ENCODE measurements at regions not wholly inside any gene's neighbourhood (a gene's known extent, or its start where the extent isn't known, plus 50 kb on each side); places are given as distances from the start of the nearest gene placed in this dataset.

DNA sequence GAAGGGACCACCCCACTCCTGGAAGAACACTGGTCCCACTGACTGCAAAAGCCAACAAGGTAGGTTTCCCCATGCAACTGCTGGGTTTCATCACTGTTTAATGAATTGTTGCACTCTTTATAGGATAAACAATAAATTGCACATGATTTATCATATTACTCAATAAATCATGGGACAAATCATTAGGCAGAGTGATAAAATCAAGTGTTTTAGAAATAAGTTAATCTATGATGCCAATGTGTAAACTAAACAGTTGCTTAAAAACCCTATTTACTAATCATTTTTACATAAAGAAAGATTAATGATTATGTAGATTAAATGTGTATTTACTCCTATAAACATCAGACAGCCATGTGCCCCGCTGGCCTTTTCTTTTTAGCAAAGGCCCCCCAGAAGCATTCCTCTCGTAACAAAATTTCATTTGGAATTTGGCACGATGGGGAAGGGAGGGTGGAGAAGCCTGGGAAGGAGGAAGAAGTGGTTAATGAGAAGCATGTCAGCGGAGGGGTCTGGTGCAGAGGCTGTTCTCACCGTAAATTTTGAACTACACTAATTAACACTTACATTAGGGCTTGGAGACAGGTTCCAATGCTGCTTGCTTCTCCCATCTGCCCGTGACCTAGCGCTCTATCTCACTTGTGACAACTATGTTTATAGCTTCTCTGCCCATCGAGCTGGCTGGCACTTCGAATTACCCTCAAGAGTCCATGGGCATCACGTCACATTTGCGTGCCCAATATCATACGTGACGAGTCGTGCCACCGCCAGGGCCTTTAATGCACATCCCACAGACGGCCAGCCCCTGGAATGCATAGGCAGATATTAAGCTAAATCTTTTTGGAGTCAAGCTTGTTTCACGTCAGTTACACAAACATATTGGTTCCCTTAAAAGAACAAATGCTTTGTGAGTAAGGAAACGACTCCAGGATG is 357.7 kb upstream of the TSHZ3 start:
- Histone ChIP-seq H3K4me1 (ENCODE audit: control insufficient read depth, insufficient read depth, low read length) (no peaks in the 10 kb centered on the region), H3K36me3 (ENCODE audit: control insufficient read depth, insufficient read depth, low read length) (no peaks in the 10 kb centered on the region), H3K9ac (ENCODE audit: low read length) (no peak overlapping the region), H3K27ac (ENCODE audit: low read depth, low read length) (no peak overlapping the region), H3K4me3 (ENCODE audit: low read length) (no peak overlapping the region), H3K27me3 (ENCODE audit: control insufficient read depth, insufficient read depth, low read length) (no peaks in the 10 kb centered on the region)

DNA sequence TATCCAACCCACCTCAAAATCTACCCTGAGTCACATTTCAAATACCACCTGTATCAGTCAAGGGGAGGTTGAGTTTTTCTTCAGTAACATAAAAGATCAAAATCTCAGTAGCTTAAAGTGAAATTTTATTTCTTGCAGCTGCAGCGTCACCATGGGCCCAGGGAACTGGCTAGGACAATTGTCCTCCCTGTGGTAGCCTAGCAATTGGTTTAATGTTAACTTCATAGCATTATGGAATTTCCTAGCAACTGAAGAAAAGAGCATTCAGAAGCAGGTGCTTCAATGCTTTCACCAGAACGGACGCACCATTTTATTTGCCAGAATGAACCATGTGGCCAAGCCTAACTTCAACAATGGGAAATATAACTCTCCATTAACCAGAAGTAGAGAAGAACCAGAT is 359.3 kb upstream of the TSHZ3 start:
- Histone ChIP-seq H3K27me3 (ENCODE audit: control insufficient read depth, insufficient read depth, low read length) (no peaks in the 10 kb centered on the region), H3K4me3 (ENCODE audit: low read length) (no peak overlapping the region), H3K36me3 (ENCODE audit: control insufficient read depth, insufficient read depth, low read length) (no peaks in the 10 kb centered on the region), H3K4me1 (ENCODE audit: control insufficient read depth, insufficient read depth, low read length) (no peaks in the 10 kb centered on the region), H3K9ac (ENCODE audit: low read length) (no peak overlapping the region), H3K27ac (ENCODE audit: low read depth, low read length) (no peak overlapping the region)

DNA sequence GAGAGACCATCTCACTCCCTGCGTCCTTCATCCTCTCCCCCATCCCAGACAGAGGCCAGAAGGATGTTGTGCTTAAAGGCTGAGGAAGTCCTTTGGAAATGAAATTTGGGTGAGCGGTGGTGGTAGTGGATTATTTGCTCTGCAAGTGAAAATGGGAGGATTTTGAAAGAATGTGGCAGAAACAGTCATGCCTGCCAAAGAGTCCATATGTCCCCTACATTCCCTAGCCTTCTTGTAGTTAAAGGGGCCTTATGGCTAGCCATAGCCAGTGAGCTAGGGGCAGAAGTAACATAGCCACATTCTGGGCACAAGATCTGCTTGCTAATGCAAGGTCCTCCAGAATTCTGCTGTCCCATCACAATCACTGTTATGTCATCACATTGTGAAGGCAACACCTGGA is 360.2 kb upstream of the TSHZ3 start:
- Histone ChIP-seq H3K4me3 (ENCODE audit: low read length) (no peak overlapping the region), H3K9ac (ENCODE audit: low read length) (no peak overlapping the region), H3K36me3 (ENCODE audit: control insufficient read depth, insufficient read depth, low read length) (no peaks in the 10 kb centered on the region), H3K4me1 (ENCODE audit: control insufficient read depth, insufficient read depth, low read length) (no peaks in the 10 kb centered on the region), H3K27me3 (ENCODE audit: control insufficient read depth, insufficient read depth, low read length) (no peaks in the 10 kb centered on the region), H3K27ac (ENCODE audit: low read depth, low read length) (no peak overlapping the region)

DNA sequence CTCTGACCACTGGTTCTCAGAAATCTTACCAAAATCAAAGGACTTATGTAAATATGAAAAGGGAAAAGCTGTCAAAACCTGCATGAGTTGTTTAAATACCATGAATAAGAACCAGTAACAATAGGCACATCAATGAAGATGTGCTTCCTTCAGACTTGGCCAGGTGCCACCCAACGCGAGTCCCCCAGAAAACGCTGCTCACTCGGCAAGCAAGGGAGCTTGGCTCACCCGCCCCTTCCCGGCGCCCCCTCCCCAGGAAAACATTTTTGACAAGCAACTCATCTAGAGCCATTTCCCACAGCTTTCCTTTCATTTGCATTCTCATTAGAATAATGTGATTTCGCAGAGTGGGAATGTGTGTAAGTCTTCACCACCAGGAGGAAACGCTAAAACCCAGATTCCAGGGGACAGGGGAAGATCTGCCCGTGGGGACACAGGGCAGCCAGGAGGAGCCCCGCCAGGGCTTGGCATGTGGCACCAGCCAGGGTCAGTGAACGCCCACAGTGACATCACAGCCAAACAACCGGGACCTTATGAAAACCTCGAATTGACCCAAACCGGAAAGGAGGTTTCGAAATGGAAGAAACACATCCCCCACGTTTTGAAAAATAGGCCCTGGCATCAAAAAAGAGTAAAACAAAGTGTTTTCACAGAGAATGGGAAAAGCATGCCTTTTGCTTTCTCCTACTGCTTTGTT is 366.2 kb upstream of the TSHZ3 start:
- no peak overlapping the region for H3K4me3 ChIP-seq (ENCODE audit: low read length)
- no peaks in the 10 kb centered on the region for H3K27me3 ChIP-seq (ENCODE audit: control insufficient read depth, insufficient read depth, low read length)
- H3K27ac ChIP-seq (ENCODE audit: low read depth, low read length) = no peak overlapping the region
- peaks cover 2% of the 10 kb centered on the region for H3K4me1 ChIP-seq (ENCODE audit: control insufficient read depth, insufficient read depth, low read length)
- H3K9ac ChIP-seq (ENCODE audit: low read length) = no peak overlapping the region
- no peaks in the 10 kb centered on the region for H3K36me3 ChIP-seq (ENCODE audit: control insufficient read depth, insufficient read depth, low read length)

DNA sequence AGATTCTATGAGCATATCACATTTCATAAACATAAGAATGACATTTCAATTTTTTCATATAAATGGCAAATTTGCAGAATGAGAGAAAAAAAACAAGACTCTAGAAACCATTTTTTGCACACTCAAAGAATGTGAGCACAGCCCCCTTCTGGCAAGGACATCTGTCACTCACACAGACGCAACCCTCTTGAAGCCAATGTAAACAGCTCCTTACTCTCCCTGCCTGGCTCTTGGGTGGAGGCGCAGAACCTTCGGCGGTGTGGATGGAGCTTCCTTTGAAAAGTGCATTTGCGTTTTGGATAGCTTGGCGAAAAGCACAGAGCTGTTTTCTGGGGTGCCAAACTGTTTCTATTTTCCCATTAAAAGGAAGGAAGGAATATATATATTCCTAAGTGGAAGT is 367.6 kb upstream of the TSHZ3 start:
- Histone ChIP-seq H3K27ac (ENCODE audit: low read depth, low read length) (no peak overlapping the region), H3K27me3 (ENCODE audit: control insufficient read depth, insufficient read depth, low read length) (no peaks in the 10 kb centered on the region), H3K4me3 (ENCODE audit: low read length) (no peak overlapping the region), H3K36me3 (ENCODE audit: control insufficient read depth, insufficient read depth, low read length) (no peaks in the 10 kb centered on the region), H3K4me1 (ENCODE audit: control insufficient read depth, insufficient read depth, low read length) (peaks cover 2% of the 10 kb centered on the region), H3K9ac (ENCODE audit: low read length) (no peak overlapping the region)

DNA sequence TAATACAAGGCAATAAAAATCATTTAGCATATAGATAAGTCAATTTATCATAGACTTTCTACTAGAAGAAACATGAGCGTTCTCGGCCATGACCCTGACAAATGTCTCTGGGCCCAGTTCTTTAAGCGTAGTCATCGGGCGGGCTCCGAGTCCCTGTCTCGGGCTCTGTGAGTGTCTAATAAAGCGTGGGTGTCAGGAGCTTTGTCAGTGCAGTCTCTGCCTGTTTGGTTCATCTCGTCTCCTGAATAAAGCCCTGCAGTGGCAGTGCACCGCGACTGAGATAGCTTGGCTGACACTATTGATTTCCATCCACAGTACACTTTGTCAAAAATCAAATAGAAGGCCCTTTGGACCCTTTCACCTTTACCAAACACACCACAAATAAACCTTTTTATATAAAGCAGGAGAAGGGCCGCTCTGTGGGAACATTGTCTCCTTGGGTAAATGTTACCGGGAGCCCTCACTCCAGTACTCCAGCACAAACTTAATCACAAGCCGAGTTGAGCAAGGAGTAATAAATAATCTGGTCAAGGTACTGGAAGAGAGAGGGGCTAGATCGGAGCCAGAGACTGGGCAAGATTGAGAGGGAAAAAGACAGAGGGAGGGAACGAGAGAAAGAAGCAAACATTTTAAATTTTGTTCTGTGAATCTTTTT is 368.2 kb upstream of the TSHZ3 start:
- no peak overlapping the region for H3K27ac ChIP-seq (ENCODE audit: low read depth, low read length)
- H3K36me3 ChIP-seq (ENCODE audit: control insufficient read depth, insufficient read depth, low read length) = no peaks in the 10 kb centered on the region
- no peak overlapping the region for H3K4me3 ChIP-seq (ENCODE audit: low read length)
- H3K9ac ChIP-seq (ENCODE audit: low read length) = no peak overlapping the region
- peaks cover 2% of the 10 kb centered on the region for H3K4me1 ChIP-seq (ENCODE audit: control insufficient read depth, insufficient read depth, low read length)
- H3K27me3 ChIP-seq (ENCODE audit: control insufficient read depth, insufficient read depth, low read length) = no peaks in the 10 kb centered on the region

DNA sequence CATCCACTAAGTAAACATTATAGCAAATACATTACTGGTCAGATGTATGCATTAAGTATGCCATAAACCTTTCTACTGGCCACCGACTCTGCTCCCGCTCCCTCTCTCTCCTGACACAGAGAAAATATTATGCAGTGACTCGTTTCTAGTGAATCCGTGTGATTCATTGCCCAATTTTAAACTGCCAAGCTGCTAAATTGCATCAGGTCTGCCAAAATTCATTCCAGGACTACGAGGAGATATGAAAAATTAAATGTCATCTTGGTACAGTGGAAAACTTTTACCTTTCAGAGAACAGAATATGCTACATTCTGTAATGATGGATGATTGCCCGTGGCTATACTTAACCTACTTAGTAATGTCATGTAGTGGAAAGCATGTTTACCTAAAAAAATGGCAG is 368.8 kb upstream of the TSHZ3 start:
- no peaks in the 10 kb centered on the region for H3K36me3 ChIP-seq (ENCODE audit: control insufficient read depth, insufficient read depth, low read length)
- peak overlapping the region; percentile 23 for H3K27ac ChIP-seq (ENCODE audit: low read depth, low read length)
- no peaks in the 10 kb centered on the region for H3K27me3 ChIP-seq (ENCODE audit: control insufficient read depth, insufficient read depth, low read length)
- H3K4me1 ChIP-seq (ENCODE audit: control insufficient read depth, insufficient read depth, low read length) = peaks cover 2% of the 10 kb centered on the region
- H3K9ac ChIP-seq (ENCODE audit: low read length) = no peak overlapping the region
- no peak overlapping the region for H3K4me3 ChIP-seq (ENCODE audit: low read length)

DNA sequence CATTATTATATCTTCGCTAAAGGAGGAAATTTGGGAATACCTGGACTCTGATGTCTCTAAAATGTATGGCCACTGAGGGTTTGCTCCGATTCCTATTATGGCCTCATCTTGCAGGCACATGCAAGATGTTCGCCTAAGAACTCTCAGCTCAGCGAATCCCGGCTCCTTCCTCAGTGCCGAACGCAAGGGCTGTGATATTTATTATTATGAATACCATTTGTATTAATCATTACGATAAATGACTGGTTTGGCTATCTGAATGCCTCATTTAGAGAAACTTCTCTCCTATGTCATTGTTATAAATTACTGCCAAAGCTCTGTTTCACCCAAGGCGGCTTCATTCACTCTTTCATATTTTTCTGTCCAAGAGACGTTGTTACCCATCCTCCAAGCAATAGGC is 369.7 kb upstream of the TSHZ3 start:
- H3K9ac ChIP-seq (ENCODE audit: low read length) = no peak overlapping the region
- H3K4me3 ChIP-seq (ENCODE audit: low read length) = no peak overlapping the region
- peak overlapping the region; percentile 23 for H3K27ac ChIP-seq (ENCODE audit: low read depth, low read length)

DNA sequence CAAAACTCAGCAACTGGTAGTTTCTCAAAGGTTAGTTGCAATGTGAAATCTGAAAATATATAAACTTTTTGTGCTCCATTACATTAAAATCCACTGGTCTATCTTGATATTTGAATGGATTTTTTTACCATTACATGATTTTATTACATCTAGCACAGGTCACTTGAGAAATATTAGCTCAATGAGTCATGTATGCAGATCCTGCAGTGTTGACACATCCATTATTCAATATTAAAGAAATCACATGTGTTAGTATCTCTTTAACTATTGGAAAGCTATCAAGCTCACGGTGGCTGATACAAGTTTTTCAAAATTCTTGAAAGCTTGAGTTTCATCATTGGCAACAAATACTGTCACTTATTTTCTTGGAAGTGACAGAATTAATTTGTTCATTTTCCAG is 373.9 kb upstream of the TSHZ3 start:
- H3K36me3 ChIP-seq (ENCODE audit: control insufficient read depth, insufficient read depth, low read length) = no peaks in the 10 kb centered on the region
- H3K9ac ChIP-seq (ENCODE audit: low read length) = no peak overlapping the region
- H3K4me1 ChIP-seq (ENCODE audit: control insufficient read depth, insufficient read depth, low read length) = no peaks in the 10 kb centered on the region
- no peak overlapping the region for H3K27ac ChIP-seq (ENCODE audit: low read depth, low read length)
- no peaks in the 10 kb centered on the region for H3K27me3 ChIP-seq (ENCODE audit: control insufficient read depth, insufficient read depth, low read length)
- no peak overlapping the region for H3K4me3 ChIP-seq (ENCODE audit: low read length)

More for the DNA sequence above, 369.7 kb upstream of the TSHZ3 start:
- H3K4me1 ChIP-seq (ENCODE audit: control insufficient read depth, insufficient read depth, low read length) = peaks cover 2% of the 10 kb centered on the region
- H3K36me3 ChIP-seq (ENCODE audit: control insufficient read depth, insufficient read depth, low read length) = no peaks in the 10 kb centered on the region
- no peaks in the 10 kb centered on the region for H3K27me3 ChIP-seq (ENCODE audit: control insufficient read depth, insufficient read depth, low read length)

DNA sequence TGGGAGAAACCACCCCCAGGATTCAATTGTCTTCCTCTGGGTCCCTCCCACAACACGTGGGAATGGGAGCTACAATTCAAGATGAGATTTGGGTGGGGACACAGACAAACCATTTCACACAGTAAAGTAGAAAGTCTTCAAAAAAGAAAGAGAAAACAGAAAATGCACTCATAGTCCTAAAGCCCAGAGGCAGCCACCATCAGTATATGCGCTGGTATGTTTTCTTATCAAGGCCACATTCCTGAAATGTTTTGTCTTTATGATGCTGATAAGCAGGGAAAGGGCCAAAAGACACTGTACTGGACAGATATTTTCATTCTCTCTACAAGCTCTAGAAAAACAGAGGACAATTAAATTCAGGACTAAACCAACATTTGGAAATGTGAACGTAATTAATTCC is 375.8 kb upstream of the TSHZ3 start:
- Histone ChIP-seq H3K27ac (ENCODE audit: low read depth, low read length) (no peak overlapping the region), H3K4me3 (ENCODE audit: low read length) (no peak overlapping the region), H3K4me1 (ENCODE audit: control insufficient read depth, insufficient read depth, low read length) (no peaks in the 10 kb centered on the region), H3K27me3 (ENCODE audit: control insufficient read depth, insufficient read depth, low read length) (no peaks in the 10 kb centered on the region), H3K36me3 (ENCODE audit: control insufficient read depth, insufficient read depth, low read length) (no peaks in the 10 kb centered on the region), H3K9ac (ENCODE audit: low read length) (no peak overlapping the region)

DNA sequence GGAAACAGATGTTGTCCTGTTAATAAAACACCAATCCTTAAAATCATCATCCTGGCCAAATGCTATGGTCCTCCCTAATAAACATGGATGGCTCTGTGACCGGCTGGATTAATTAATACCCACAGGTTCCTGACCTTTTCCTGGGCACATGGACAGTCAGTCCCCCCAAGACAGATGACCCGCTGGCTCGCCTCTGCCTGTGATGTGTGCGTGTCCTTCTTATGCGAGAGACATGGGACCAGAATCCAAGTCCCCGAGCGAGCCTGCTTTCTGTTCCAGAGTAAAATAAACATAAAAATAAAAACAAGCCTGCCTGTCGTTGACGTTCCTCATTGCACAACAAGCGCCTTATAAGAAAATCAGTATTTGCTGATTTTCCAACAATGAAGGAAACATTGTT is 378.3 kb upstream of the TSHZ3 start:
- Histone ChIP-seq H3K9ac (ENCODE audit: low read length) (no peak overlapping the region), H3K4me1 (ENCODE audit: control insufficient read depth, insufficient read depth, low read length) (no peaks in the 10 kb centered on the region), H3K4me3 (ENCODE audit: low read length) (no peak overlapping the region)

DNA sequence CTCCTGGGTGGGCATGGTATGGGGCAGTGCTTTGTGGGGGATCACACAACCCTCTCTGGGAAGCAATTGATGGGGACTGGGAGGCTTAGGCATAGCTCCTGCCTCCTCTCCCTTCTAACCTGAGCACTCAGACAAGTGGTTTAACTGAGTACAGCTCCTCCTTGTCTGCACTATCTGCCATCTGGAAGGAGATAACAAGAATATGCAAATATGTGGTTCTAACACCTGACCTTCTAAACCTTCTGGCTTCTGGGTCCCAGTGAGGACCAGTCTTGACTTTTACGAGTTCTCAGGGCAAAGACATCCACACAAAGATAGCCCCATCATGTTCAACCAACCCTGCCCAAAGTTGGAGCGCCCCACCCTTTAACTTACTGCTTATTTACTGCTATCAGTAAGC is 381.0 kb upstream of the TSHZ3 start:
- no peaks in the 10 kb centered on the region for H3K36me3 ChIP-seq (ENCODE audit: control insufficient read depth, insufficient read depth, low read length)
- H3K27ac ChIP-seq (ENCODE audit: low read depth, low read length) = no peak overlapping the region
- no peaks in the 10 kb centered on the region for H3K4me1 ChIP-seq (ENCODE audit: control insufficient read depth, insufficient read depth, low read length)
- no peak overlapping the region for H3K9ac ChIP-seq (ENCODE audit: low read length)
- H3K4me3 ChIP-seq (ENCODE audit: low read length) = no peak overlapping the region
- no peaks in the 10 kb centered on the region for H3K27me3 ChIP-seq (ENCODE audit: control insufficient read depth, insufficient read depth, low read length)

More for the DNA sequence above, 378.3 kb upstream of the TSHZ3 start:
- no peak overlapping the region for H3K27ac ChIP-seq (ENCODE audit: low read depth, low read length)
- H3K27me3 ChIP-seq (ENCODE audit: control insufficient read depth, insufficient read depth, low read length) = no peaks in the 10 kb centered on the region
- no peaks in the 10 kb centered on the region for H3K36me3 ChIP-seq (ENCODE audit: control insufficient read depth, insufficient read depth, low read length)

All from rectal smooth muscle tissue (tissue), 1 donor.